ENCODE measurements at regions not wholly inside any gene's neighbourhood (a gene's known extent, or its start where the extent isn't known, plus 50 kb on each side); places are given as distances from the start of the nearest gene placed in this dataset.

DNA sequence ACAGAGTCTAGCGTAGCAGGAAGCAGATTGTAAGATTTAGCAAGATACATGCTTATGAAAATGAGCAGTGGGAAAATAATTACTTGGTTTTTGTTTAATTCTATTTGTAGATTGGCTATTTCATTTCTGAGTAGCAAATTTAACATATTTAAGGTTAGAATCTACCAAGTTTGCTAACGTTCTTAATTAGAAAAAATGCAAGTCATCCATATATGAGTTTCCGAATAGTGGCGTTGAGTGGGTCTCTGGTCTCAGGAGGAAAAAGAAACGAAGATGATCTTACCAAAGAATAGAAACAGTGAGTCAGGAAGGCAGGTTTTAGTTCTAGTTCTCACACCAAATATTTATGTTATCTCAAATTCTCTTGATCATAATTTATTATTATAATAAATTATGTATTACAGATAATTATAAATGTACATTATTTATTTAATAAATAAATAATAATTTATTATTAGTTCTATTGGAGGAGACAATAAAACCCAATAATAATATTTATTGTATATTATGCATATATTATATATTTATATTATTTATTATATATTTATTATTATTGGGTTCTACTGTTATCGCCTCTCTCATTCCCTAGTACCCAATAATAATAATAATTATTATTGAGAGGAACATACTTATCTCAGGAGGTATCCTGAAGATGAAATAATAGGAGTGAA, 194.3 kb upstream of the PITRM1 start:
- Histone ChIP-seq H3K27me3 (no peaks in the 10 kb centered on the region), H3K4me1 (no peaks in the 10 kb centered on the region), H3K9me3 (peaks cover 0 to 3% (median 2%) of the 10 kb centered on the region in 4 donors), H3K27ac (no peak overlapping the region), H3K4me3 (no peak overlapping the region), H3K36me3 (no peaks in the 10 kb centered on the region)
- 91 to 95% (median 93%) methylated on average over 6 of the region's 6 CpGs for WGBS, 5 donors
- TF ChIP-seq EP300 (IDR thresholded peaks at IDR 0.05) (no peak), POLR2AphosphoS5 (IDR thresholded peaks at IDR 0.05) (no peak), POLR2A (IDR thresholded peaks at IDR 0.05) (no peak)
- TF ChIP-seq, protein P1, sequence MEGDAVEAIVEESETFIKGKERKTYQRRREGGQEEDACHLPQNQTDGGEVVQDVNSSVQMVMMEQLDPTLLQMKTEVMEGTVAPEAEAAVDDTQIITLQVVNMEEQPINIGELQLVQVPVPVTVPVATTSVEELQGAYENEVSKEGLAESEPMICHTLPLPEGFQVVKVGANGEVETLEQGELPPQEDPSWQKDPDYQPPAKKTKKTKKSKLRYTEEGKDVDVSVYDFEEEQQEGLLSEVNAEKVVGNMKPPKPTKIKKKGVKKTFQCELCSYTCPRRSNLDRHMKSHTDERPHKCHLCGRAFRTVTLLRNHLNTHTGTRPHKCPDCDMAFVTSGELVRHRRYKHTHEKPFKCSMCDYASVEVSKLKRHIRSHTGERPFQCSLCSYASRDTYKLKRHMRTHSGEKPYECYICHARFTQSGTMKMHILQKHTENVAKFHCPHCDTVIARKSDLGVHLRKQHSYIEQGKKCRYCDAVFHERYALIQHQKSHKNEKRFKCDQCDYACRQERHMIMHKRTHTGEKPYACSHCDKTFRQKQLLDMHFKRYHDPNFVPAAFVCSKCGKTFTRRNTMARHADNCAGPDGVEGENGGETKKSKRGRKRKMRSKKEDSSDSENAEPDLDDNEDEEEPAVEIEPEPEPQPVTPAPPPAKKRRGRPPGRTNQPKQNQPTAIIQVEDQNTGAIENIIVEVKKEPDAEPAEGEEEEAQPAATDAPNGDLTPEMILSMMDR (IDR thresholded peaks at IDR 0.05), result no peak
- DNase-seq, result no peak
- intact Hi-C loops (cut with DNase I; ENCODE audit: low total_unique reads), result no loop called here

DNA sequence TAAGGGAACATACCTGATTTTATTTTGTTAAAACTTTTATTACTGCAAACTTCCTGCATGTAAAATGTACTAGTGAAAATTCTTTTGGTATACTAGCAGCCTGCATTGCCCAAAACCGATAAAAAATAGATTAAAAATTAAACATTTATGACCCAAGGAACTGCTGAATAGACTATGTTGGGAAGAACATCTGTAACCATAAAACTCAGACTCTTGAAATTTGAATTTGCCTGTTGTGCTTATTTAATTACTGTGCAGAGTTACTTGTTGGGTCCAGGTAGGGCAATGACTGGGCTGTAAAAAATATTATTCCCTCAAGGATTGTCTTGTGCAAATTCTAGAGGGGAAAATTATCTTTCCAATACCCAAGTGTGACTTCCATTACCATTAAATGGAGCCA, 193.5 kb upstream of the PITRM1 start:
- TF ChIP-seq POLR2A (IDR thresholded peaks at IDR 0.05) (no peak), POLR2AphosphoS5 (IDR thresholded peaks at IDR 0.05) (no peak), EP300 (IDR thresholded peaks at IDR 0.05) (no peak)
- TF ChIP-seq, protein P1 (IDR thresholded peaks at IDR 0.05), result no peak
- no peak for DNase-seq
- H3K36me3 ChIP-seq, result no peaks in the 10 kb centered on the region
- no peak overlapping the region for H3K4me3 ChIP-seq
- intact Hi-C loops (cut with DNase I; ENCODE audit: low total_unique reads), result no loop called here
- 66 to 79% (median 72%) methylated on average over 1 of the region's 1 CpG for WGBS, 5 donors
- H3K27me3 ChIP-seq, result no peaks in the 10 kb centered on the region
- H3K9me3 ChIP-seq, result peaks cover 0 to 11% (median 8%) of the 10 kb centered on the region in 4 donors
- H3K27ac ChIP-seq, result no peak overlapping the region
- no peaks in the 10 kb centered on the region for H3K4me1 ChIP-seq

DNA sequence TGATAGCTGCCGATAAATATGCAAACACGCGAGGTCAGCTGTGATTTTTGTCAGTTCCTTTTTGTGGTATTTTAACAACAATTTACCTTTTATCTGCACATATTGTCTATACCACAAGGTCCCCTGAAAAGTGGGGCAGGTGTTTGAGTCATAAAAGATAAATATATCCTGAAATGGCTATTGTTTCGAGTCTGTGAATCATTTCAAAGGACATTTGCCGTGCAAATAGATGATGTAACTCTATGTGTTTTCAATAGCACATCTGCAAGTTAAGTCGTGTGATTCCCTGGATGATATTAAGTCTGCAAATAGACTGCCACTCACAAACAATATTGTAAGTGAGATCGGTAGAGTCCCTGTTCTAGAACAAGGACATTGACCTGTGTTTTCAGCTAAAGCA, 193.0 kb upstream of the PITRM1 start:
- no peaks in the 10 kb centered on the region for H3K27me3 ChIP-seq
- WGBS, 5 donors, result 25 to 55% (median 40%) methylated on average over 7 of the region's 7 CpGs
- DNase-seq, result peak in 1 of 2 donors; percentile 44
- H3K4me3 ChIP-seq, result no peak overlapping the region
- H3K36me3 ChIP-seq, result no peaks in the 10 kb centered on the region
- H3K9me3 ChIP-seq, result peaks cover 0 to 13% (median 9%) of the 10 kb centered on the region in 4 donors
- TF ChIP-seq, protein P1 (IDR thresholded peaks at IDR 0.05), result no peak
- no peak for TF ChIP-seq POLR2AphosphoS5 (IDR thresholded peaks at IDR 0.05)
- no peaks in the 10 kb centered on the region for H3K4me1 ChIP-seq
- no peak overlapping the region for H3K27ac ChIP-seq
- intact Hi-C loops (cut with DNase I; ENCODE audit: low total_unique reads), result no loop called here

DNA sequence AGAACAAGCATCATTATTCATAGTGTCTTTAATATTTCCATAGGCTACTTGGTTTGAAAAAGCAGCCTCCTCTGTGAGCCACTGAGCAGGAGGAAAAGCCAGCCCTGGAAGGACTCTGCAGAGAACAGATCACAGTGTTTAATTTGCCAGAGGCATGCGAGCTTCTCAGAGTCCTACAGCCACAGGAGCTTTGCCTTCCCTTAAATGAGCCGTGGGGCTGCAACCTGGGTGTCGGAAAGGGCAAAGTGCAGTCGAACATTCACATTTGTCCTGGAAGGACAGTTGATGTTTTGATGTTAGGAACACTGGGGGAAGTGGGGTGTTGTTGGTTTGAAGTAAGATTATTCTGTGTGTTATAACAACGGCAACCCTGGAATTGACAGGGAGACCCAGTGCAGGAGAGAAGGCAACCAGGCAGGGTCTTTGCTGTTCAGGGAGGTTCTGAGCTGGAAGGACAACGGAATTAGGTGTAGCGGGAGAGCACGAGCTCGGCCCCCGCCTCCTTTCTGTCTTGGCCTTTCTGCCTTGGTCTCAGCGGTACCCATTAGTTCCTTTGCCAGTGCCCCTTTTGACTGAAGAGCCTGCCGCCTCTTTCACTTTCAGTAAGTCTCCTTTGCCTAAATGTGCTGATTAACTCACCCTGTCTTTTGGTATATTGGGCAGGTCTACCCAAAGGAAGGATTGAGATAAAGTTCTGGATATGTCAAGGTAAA, 192.3 kb upstream of the PITRM1 start:
- no peak for TF ChIP-seq POLR2AphosphoS5 (IDR thresholded peaks at IDR 0.05)
- TF ChIP-seq, protein P1 (IDR thresholded peaks at IDR 0.05), result no peak
- TF ChIP-seq EP300 (IDR thresholded peaks at IDR 0.05), result no peak
- no peak for TF ChIP-seq POLR2A (IDR thresholded peaks at IDR 0.05)
- 43 to 71% (median 50%) methylated on average over 12 of the region's 12 CpGs for WGBS, 5 donors
- H3K4me1 ChIP-seq, result no peaks in the 10 kb centered on the region
- H3K9me3 ChIP-seq, result peaks cover 0 to 15% (median 10%) of the 10 kb centered on the region in 4 donors
- no peaks in the 10 kb centered on the region for H3K36me3 ChIP-seq
- DNase-seq, result peak in 1 of 2 donors; percentile 23
- peak overlapping the region in 3 of 4 donors; percentile 14 to 33 (median 14) for H3K4me3 ChIP-seq
- intact Hi-C loops (cut with DNase I; ENCODE audit: low total_unique reads), result no loop called here
- peak overlapping the region in 1 of 5 donors; percentile 18 for H3K27ac ChIP-seq
- H3K27me3 ChIP-seq, result no peaks in the 10 kb centered on the region

All from stomach (tissue), 8 donors.